Brain microvascular endothelial cell (primary cell): ENCODE measurements at regions not wholly inside any gene's neighbourhood (a gene's known extent, or its start where the extent isn't known, plus 50 kb on each side); places are given as distances from the start of the nearest gene placed in this dataset.
"Not testable (repeated sequence)": the region's sequence is repeated elsewhere in the genome, so short reads cannot be mapped to it uniquely, and the experiment has no call there.

ENCODE experiments used
- DNase-seq: peaks from one replicate; pipeline ENCODE4 v3.0.0-alpha.2; 2020
- H3K27ac ChIP-seq: fragments of 250-450 bp; sonication (Bioruptor Pico); 2 replicates; pipeline ENCODE4 v1.5.1; 2020; ENCODE audit warnings: mild to moderate bottlenecking, moderate library complexity
- H3K27me3 ChIP-seq: fragments of 250-450 bp; sonication (Bioruptor Pico); replicated peaks from 2 replicates; pipeline ENCODE4 v1.5.1; 2020; ENCODE audit warnings: mild to moderate bottlenecking
- H3K36me3 ChIP-seq: fragments of 250-450 bp; sonication (Bioruptor Pico); replicated peaks from 2 replicates; pipeline ENCODE4 v1.5.1; 2020; ENCODE audit warnings: mild to moderate bottlenecking
- H3K4me3 ChIP-seq: 2 replicates; pipeline ENCODE4 v1.5.1; 2011; ENCODE audit warnings: low read depth, mild to moderate bottlenecking, control low read depth, low read length, moderate library complexity
- in situ Hi-C: cut with HindIII; loops from 2 replicates; pipeline ENCODE4 v1.10.0; 2017; ENCODE audit warnings: low sequenced_read_pairs, low pct_ligation_motif_present
- TF ChIP-seq, protein P1 (sequence below): IDR thresholded peaks from 2 replicates; pipeline ENCODE4 v1.5.1; 2011; ENCODE audit warnings: low read depth, mild to moderate bottlenecking, moderate library complexity, low read length, control low read depth, inconsistent platforms; ENCODE audit errors: missing control alignments

DNA sequence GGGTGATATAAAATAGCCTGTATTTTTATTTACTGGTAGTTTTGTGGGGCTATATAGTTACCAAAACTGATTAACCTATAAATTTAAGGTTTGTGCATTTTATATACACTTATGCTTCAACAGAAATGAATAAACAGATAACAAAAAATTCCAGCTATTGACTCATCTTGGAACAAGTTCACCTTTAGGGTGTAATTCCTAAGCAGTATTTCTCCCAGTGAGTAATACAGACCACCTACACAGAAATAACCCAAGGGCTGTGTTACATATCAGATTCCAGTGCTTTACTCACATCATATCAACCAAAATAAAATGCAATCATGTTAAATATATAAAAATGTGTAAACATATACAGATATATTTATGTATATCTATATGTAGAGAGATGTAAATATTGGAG lies 345.6 kb downstream of the ADAMTS20 start:
- no peaks in the 10 kb centered on the region for H3K36me3 ChIP-seq
- H3K27me3 ChIP-seq = no peaks in the 10 kb centered on the region
- H3K27ac ChIP-seq = no peak overlapping the region
- in situ Hi-C loops = no loop called here
- TF ChIP-seq, protein P1, sequence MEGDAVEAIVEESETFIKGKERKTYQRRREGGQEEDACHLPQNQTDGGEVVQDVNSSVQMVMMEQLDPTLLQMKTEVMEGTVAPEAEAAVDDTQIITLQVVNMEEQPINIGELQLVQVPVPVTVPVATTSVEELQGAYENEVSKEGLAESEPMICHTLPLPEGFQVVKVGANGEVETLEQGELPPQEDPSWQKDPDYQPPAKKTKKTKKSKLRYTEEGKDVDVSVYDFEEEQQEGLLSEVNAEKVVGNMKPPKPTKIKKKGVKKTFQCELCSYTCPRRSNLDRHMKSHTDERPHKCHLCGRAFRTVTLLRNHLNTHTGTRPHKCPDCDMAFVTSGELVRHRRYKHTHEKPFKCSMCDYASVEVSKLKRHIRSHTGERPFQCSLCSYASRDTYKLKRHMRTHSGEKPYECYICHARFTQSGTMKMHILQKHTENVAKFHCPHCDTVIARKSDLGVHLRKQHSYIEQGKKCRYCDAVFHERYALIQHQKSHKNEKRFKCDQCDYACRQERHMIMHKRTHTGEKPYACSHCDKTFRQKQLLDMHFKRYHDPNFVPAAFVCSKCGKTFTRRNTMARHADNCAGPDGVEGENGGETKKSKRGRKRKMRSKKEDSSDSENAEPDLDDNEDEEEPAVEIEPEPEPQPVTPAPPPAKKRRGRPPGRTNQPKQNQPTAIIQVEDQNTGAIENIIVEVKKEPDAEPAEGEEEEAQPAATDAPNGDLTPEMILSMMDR = no peak
- H3K4me3 ChIP-seq = no peak overlapping the region
- peak; percentile 22 for DNase-seq

DNA sequence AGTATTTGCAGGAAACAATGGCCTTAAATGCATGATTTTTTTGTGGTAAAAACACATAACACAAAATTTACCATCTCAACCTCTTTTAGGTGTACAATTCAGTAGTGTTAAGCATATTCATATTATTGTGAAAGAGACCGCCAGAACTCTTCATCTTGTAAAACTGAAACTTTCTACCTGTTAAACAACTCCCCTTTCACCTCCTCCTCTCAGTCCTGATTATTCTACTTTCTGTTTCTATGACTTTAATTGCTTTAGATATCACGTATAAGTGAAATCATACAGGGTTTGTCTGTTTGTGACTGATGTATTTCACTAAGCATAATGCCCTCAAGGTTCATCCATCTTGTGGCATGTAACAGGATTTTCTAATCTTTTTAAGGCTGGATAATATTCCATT lies 353.4 kb downstream of the ADAMTS20 start:
- no peak for DNase-seq
- Histone ChIP-seq H3K4me3 (no peak overlapping the region), H3K27ac (no peak overlapping the region), H3K27me3 (no peaks in the 10 kb centered on the region), H3K36me3 (no peaks in the 10 kb centered on the region)
- TF ChIP-seq, protein P1 = no peak
- in situ Hi-C loops = no loop called here

DNA sequence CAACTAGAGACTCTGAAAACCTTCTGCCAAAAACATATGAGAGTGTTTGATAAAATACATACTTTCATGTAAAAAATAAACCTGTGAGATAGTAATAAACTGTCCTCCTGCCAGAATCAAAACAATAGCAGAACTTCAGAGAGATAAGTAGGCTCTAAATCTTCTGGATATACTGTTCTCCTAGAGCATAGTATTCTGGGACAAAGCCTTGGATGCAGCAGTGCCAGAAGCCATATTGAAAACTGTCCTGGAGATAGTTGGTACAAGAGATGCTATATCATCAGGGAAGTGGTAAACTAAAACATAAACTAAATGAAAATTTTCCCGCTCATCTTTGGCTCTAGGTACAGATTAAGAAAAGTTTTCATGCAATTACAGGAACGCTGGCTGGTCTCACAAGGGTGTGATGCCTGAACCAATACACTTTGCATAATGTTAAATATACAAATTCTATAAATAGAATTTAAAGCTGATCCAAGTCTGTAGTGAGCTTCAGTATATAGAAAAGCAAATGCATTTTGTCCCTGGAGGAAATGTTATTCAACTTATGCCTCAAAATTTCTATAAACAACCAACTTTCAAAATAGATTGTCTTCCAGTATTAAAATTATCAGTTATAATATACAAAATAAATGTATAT lies 355.6 kb downstream of the ADAMTS20 start:
- in situ Hi-C loops = no loop called here

DNA sequence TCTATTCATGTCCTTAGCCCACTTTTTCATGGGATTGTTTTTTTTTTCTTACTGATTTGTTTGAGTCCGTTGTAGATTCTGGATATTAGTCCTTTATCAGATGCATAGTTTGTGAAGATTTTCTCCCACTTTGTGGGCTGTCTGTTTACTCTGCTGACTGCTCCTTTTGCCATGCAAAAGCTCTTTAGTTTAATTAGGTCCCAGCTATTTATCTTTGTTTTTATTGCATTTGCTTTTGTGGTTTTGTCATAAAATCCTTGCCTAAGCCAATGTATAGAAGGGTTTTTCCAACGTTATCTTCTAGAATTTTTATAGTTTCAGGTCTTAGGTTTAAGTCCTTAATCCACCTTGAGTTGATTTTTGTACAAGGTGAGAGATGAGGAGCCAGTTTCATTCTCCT lies 358.9 kb downstream of the ADAMTS20 start:
- H3K4me3 ChIP-seq, in situ Hi-C loops, H3K27ac ChIP-seq, H3K36me3 ChIP-seq, DNase-seq, H3K27me3 ChIP-seq: not testable (repeated sequence)

More for the DNA sequence above, 355.6 kb downstream of the ADAMTS20 start:
- no peak for DNase-seq
- Histone ChIP-seq H3K36me3 (no peaks in the 10 kb centered on the region), H3K4me3 (no peak overlapping the region), H3K27ac (no peak overlapping the region), H3K27me3 (no peaks in the 10 kb centered on the region)
- TF ChIP-seq, protein P1 = no peak

DNA sequence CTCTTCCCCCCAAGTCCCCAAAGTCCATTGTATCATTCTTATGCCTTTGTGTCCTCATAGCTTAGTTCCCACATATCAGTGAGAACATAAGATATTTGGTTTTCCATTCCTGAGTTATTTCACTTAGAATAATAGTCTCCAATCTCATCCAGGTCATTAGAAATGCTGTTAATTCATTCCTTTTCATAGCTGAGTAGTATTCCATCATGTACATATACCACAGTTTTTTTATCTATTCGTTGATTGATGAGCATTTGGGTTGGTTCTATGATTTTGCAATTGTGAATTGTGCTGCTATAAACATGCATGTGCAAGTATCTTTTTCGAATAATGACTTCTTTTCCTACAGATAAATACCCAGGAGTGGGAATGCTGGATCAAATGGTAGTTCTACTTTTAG lies 359.6 kb downstream of the ADAMTS20 start:
- H3K27me3 ChIP-seq, H3K36me3 ChIP-seq, H3K4me3 ChIP-seq, H3K27ac ChIP-seq, DNase-seq, in situ Hi-C loops: not testable (repeated sequence)

DNA sequence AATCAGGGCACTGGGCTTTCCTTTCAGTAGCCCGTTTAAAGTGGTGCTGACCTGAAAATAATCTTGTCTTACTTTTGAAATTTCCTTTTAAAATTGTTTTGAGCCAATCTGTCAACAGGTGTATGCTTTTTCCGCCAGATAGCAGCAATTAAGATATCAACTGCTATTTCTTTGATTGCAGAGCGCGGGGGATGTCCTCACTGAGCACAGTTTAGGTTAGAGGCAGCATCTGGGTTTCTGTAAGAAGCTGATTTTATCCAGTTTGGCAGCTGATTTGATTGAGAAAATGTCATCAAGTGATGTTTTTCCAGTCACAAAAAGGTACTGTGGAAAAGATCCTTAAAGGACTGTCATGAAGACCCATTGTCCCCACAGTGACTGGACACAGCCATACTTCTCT lies 371.8 kb downstream of the ADAMTS20 start:
- no peaks in the 10 kb centered on the region for H3K27me3 ChIP-seq
- H3K36me3 ChIP-seq = no peaks in the 10 kb centered on the region
- H3K4me3 ChIP-seq = no peak overlapping the region
- in situ Hi-C loops = no loop called here
- no peak for DNase-seq
- TF ChIP-seq, protein P1 = no peak
- no peak overlapping the region for H3K27ac ChIP-seq

DNA sequence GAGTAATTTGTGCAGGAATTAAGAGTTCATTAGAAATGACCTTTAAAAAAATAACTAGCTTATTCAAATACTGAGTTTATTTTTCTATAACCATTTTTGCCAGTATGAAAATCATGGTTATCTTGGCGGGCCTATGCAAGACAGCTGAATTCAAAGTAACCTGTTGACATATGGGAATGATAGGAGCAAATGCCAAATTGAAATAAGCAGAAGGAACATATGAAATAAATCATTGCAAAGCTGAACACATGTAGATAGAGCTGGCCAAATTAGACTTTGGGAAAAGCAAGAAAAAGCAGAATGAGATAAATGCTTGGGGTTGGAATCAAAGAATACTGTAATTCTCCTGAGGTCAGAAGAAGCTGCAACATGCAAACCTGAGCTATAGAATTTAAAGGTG lies 372.5 kb downstream of the ADAMTS20 start:
- in situ Hi-C loops = no loop called here
- Histone ChIP-seq H3K27me3 (no peaks in the 10 kb centered on the region), H3K4me3 (no peak overlapping the region), H3K27ac (no peak overlapping the region), H3K36me3 (no peaks in the 10 kb centered on the region)
- no peak for DNase-seq
- TF ChIP-seq, protein P1 = no peak
